ENCODE measurements at regions not wholly inside any gene's neighbourhood (a gene's known extent, or its start where the extent isn't known, plus 50 kb on each side); places are given as distances from the start of the nearest gene placed in this dataset.

GRCh38 chr5:161165998-161166660 lies 314.1 kb upstream of the ATP10B start:
- Mint-ChIP-seq H3K9me3 (no peaks in the 10 kb centered on the region), H3K4me3 (no peak overlapping the region), H3K36me3 (no peaks in the 10 kb centered on the region), H3K27me3 (no peaks in the 10 kb centered on the region), H3K4me1 (no peaks in the 10 kb centered on the region), H3K27ac (no peak overlapping the region)
- ChIA-PET CTCF (no interaction called here), POLR2A (no interaction called here)
- no peak for ATAC-seq (replicated peaks in 1 of 4)
- Histone ChIP-seq H3K27ac (ENCODE audit: low read length) (no peak overlapping the region), H3K4me1 (ENCODE audit: control insufficient read depth in 1 of 2, extremely low read depth in 1 of 2, insufficient read depth in 2 of 2, low read length in 2 of 2) (no peaks in the 10 kb centered on the region), H3K4me3 (ENCODE audit: control insufficient read depth in 1 of 2, extremely low read depth in 1 of 2, low read length in 1 of 2) (no peak overlapping the region), H3K9me3 (no peaks in the 10 kb centered on the region), H3K27me3 (replicated peaks in 1 of 2; ENCODE audit: control insufficient read depth in 2 of 2, extremely low read depth in 1 of 2, insufficient read depth in 2 of 2, low read length in 1 of 2) (no peaks in the 10 kb centered on the region), H3K36me3 (ENCODE audit: control insufficient read depth in 2 of 2, extremely low read depth in 1 of 2, insufficient read depth in 1 of 2, low read length in 1 of 2) (no peaks in the 10 kb centered on the region)
- 92% methylated on average over 26 of the region's 30 CpGs for WGBS (ENCODE audit: insufficient coverage)
- DNase-seq = no peak

GRCh38 chr5:161157925-161158324 lies 305.9 kb upstream of the ATP10B start:
- no peaks in the 10 kb centered on the region for H3K36me3 Mint-ChIP-seq
- no peak overlapping the region for H3K4me3 ChIP-seq (ENCODE audit: control insufficient read depth in 1 of 2, extremely low read depth in 1 of 2, low read length in 1 of 2)
- 100% methylated on average over 2 of the region's 2 CpGs for WGBS (ENCODE audit: insufficient coverage)
- no peak overlapping the region for H3K27ac Mint-ChIP-seq
- no peaks in the 10 kb centered on the region for H3K9me3 ChIP-seq
- H3K4me1 ChIP-seq (ENCODE audit: control insufficient read depth in 1 of 2, extremely low read depth in 1 of 2, insufficient read depth in 2 of 2, low read length in 2 of 2) = no peaks in the 10 kb centered on the region
- H3K36me3 ChIP-seq (ENCODE audit: control insufficient read depth in 2 of 2, extremely low read depth in 1 of 2, insufficient read depth in 1 of 2, low read length in 1 of 2) = no peaks in the 10 kb centered on the region
- no peak for ATAC-seq (replicated peaks in 1 of 4)
- ChIA-PET POLR2A (no interaction called here), CTCF (no interaction called here)
- H3K27ac ChIP-seq (ENCODE audit: low read length) = no peak overlapping the region
- H3K9me3 Mint-ChIP-seq = peaks cover 0 to 16% (median 13%) of the 10 kb centered on the region in 3 donors
- DNase-seq = no peak
- no peaks in the 10 kb centered on the region for H3K4me1 Mint-ChIP-seq
- H3K27me3 Mint-ChIP-seq = peaks cover 0 to 3% of the 10 kb centered on the region in 2 donors
- no peak overlapping the region for H3K4me3 Mint-ChIP-seq
- H3K27me3 ChIP-seq (replicated peaks in 1 of 2; ENCODE audit: control insufficient read depth in 2 of 2, extremely low read depth in 1 of 2, insufficient read depth in 2 of 2, low read length in 1 of 2) = no peaks in the 10 kb centered on the region

- Mint-ChIP-seq H3K36me3 (no peaks in the 10 kb centered on the region), H3K27ac (no peak overlapping the region), H3K27me3 (peaks cover 0 to 3% of the 10 kb centered on the region in 2 donors), H3K9me3 (peaks cover 0 to 16% (median 13%) of the 10 kb centered on the region in 3 donors), H3K4me1 (no peaks in the 10 kb centered on the region), H3K4me3 (no peak overlapping the region)
- no peaks in the 10 kb centered on the region for H3K9me3 ChIP-seq
- POLR2A ChIA-PET = no interaction called here
- no peaks in the 10 kb centered on the region for H3K27me3 ChIP-seq (replicated peaks in 1 of 2; ENCODE audit: control insufficient read depth in 2 of 2, extremely low read depth in 1 of 2, insufficient read depth in 2 of 2, low read length in 1 of 2)
- H3K36me3 ChIP-seq (ENCODE audit: control insufficient read depth in 2 of 2, extremely low read depth in 1 of 2, insufficient read depth in 1 of 2, low read length in 1 of 2) = no peaks in the 10 kb centered on the region
- H3K4me1 ChIP-seq (ENCODE audit: control insufficient read depth in 1 of 2, extremely low read depth in 1 of 2, insufficient read depth in 2 of 2, low read length in 2 of 2) = no peaks in the 10 kb centered on the region
- DNase-seq (no peak), ATAC-seq (replicated peaks in 1 of 4) (no peak)
- CTCF ChIA-PET = no interaction called here
- H3K4me3 ChIP-seq (ENCODE audit: control insufficient read depth in 1 of 2, extremely low read depth in 1 of 2, low read length in 1 of 2) = no peak overlapping the region
- H3K27ac ChIP-seq (ENCODE audit: low read length) = no peak overlapping the region
- 80% methylated on average over 1 of the region's 1 CpG for WGBS (ENCODE audit: insufficient coverage)
Measured at GRCh38 chr5:161155451-161155850, 303.4 kb upstream of the ATP10B start.

DNA sequence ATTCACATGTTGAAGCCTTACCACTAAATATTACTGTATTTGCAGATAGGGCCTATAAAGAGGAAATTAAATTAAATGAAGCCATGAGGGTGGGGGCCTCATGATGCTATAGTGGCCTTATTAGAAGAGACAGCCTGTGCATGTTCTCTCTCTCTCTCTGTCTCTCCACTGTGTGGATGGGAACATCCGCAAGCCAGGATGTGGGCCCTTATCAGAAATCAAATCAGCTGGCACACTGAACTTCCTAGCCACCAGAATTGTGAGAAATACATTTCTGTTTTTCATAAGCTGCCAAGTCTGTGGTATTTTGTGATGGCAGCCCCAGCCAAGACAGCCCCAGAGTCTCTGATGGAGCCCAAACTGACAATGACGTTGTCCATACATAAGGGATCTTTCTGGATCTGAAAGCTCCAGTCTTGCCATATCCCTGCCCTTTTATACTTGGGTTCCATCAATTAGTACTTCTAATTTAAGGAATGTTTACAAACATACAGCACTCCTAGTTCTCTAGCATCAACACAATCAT lies 300.5 kb upstream of the ATP10B start:
- Histone ChIP-seq H3K4me1 (ENCODE audit: control insufficient read depth in 1 of 2, extremely low read depth in 1 of 2, insufficient read depth in 2 of 2, low read length in 2 of 2) (no peaks in the 10 kb centered on the region), H3K27me3 (replicated peaks in 1 of 2; ENCODE audit: control insufficient read depth in 2 of 2, extremely low read depth in 1 of 2, insufficient read depth in 2 of 2, low read length in 1 of 2) (no peaks in the 10 kb centered on the region), H3K27ac (ENCODE audit: low read length) (no peak overlapping the region), H3K4me3 (ENCODE audit: control insufficient read depth in 1 of 2, extremely low read depth in 1 of 2, low read length in 1 of 2) (no peak overlapping the region), H3K9me3 (no peaks in the 10 kb centered on the region), H3K36me3 (ENCODE audit: control insufficient read depth in 2 of 2, extremely low read depth in 1 of 2, insufficient read depth in 1 of 2, low read length in 1 of 2) (no peaks in the 10 kb centered on the region)
- no peaks in the 10 kb centered on the region for H3K36me3 Mint-ChIP-seq
- 80% methylated on average over 1 of the region's 2 CpGs for WGBS (ENCODE audit: insufficient coverage)
- DNase-seq = no peak
- no peak overlapping the region for H3K4me3 Mint-ChIP-seq
- no peaks in the 10 kb centered on the region for H3K4me1 Mint-ChIP-seq
- H3K27ac Mint-ChIP-seq = no peak overlapping the region
- POLR2A ChIA-PET = interaction anchor here in 1 of 2 donors (0.5 kb wide), 1 partner anchor 20 kb away, joined by 3 read pairs; no protein-coding TSS in a partner anchor
- CTCF ChIA-PET = no interaction called here
- H3K9me3 Mint-ChIP-seq = peaks cover 0 to 23% (median 9%) of the 10 kb centered on the region in 3 donors
- peaks cover 0 to 3% of the 10 kb centered on the region in 2 donors for H3K27me3 Mint-ChIP-seq
- no peak for ATAC-seq (replicated peaks in 1 of 4)

DNA sequence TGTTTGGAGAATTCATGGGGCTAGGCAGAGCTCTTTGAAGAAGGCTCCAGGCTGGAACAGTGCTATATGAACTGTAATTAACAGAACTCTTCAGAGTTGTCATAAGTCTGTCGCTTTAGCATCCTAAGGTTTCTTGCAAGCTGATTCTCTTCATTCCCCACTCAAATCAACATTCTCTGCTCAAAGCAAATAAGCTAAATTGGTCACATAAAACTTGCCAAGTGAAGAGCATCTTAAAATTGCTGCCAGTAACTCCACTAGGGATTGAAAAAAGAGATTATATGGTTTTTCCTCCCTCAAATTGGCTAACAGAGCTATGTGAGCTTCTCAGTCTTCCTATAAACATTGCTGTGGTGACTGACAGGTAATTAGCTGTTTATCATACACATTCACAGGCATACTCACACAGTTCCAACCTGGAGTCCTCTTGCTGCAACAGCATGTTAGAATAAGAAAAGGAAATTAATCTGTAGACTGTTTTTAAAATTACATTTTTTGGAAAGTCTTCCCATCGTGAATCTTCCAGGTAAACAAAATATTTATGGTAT lies 298.5 kb upstream of the ATP10B start:
- no peaks in the 10 kb centered on the region for H3K9me3 ChIP-seq
- no peaks in the 10 kb centered on the region for H3K27me3 ChIP-seq (replicated peaks in 1 of 2; ENCODE audit: control insufficient read depth in 2 of 2, extremely low read depth in 1 of 2, insufficient read depth in 2 of 2, low read length in 1 of 2)
- Mint-ChIP-seq H3K27ac (no peak overlapping the region), H3K4me1 (no peaks in the 10 kb centered on the region), H3K27me3 (no peaks in the 10 kb centered on the region), H3K9me3 (peaks cover 4 to 21% (median 5%) of the 10 kb centered on the region in 3 donors), H3K36me3 (no peaks in the 10 kb centered on the region), H3K4me3 (no peak overlapping the region)
- 83% methylated on average over 1 of the region's 2 CpGs for WGBS (ENCODE audit: insufficient coverage)
- no peak overlapping the region for H3K27ac ChIP-seq (ENCODE audit: low read length)
- H3K4me1 ChIP-seq (ENCODE audit: control insufficient read depth in 1 of 2, extremely low read depth in 1 of 2, insufficient read depth in 2 of 2, low read length in 2 of 2) = no peaks in the 10 kb centered on the region
- H3K4me3 ChIP-seq (ENCODE audit: control insufficient read depth in 1 of 2, extremely low read depth in 1 of 2, low read length in 1 of 2) = no peak overlapping the region
- H3K36me3 ChIP-seq (ENCODE audit: control insufficient read depth in 2 of 2, extremely low read depth in 1 of 2, insufficient read depth in 1 of 2, low read length in 1 of 2) = no peaks in the 10 kb centered on the region
- DNase-seq = no peak
- no peak for ATAC-seq (replicated peaks in 1 of 4)
- ChIA-PET POLR2A (no interaction called here), CTCF (no interaction called here)

- Histone ChIP-seq H3K36me3 (ENCODE audit: control insufficient read depth in 2 of 2, extremely low read depth in 1 of 2, insufficient read depth in 1 of 2, low read length in 1 of 2) (no peaks in the 10 kb centered on the region), H3K27me3 (replicated peaks in 1 of 2; ENCODE audit: control insufficient read depth in 2 of 2, extremely low read depth in 1 of 2, insufficient read depth in 2 of 2, low read length in 1 of 2) (no peaks in the 10 kb centered on the region), H3K27ac (ENCODE audit: low read length) (no peak overlapping the region), H3K4me3 (ENCODE audit: control insufficient read depth in 1 of 2, extremely low read depth in 1 of 2, low read length in 1 of 2) (no peak overlapping the region), H3K9me3 (no peaks in the 10 kb centered on the region), H3K4me1 (ENCODE audit: control insufficient read depth in 1 of 2, extremely low read depth in 1 of 2, insufficient read depth in 2 of 2, low read length in 2 of 2) (no peaks in the 10 kb centered on the region)
- Mint-ChIP-seq H3K9me3 (peaks cover 4 to 21% (median 5%) of the 10 kb centered on the region in 3 donors), H3K4me1 (no peaks in the 10 kb centered on the region), H3K4me3 (no peak overlapping the region), H3K27me3 (no peaks in the 10 kb centered on the region), H3K36me3 (no peaks in the 10 kb centered on the region), H3K27ac (no peak overlapping the region)
- no peak for DNase-seq
- ChIA-PET POLR2A (no interaction called here), CTCF (no interaction called here)
- ATAC-seq (replicated peaks in 1 of 4) = no peak
Measured at GRCh38 chr5:161149078-161149477, 297.1 kb upstream of the ATP10B start.
